HG02678 (cell line): ENCODE measurements at regions not wholly inside any gene's neighbourhood (a gene's known extent, or its start where the extent isn't known, plus 50 kb on each side); places are given as distances from the start of the nearest gene placed in this dataset.

ENCODE experiments used
- ATAC-seq: cut with Tn5 transposase; IDR thresholded peaks from one replicate; pipeline ENCODE4 v1.9.1; 2021; ENCODE audit warnings: mild to moderate bottlenecking, moderate library complexity; ENCODE audit not compliant: unreplicated experiment

DNA sequence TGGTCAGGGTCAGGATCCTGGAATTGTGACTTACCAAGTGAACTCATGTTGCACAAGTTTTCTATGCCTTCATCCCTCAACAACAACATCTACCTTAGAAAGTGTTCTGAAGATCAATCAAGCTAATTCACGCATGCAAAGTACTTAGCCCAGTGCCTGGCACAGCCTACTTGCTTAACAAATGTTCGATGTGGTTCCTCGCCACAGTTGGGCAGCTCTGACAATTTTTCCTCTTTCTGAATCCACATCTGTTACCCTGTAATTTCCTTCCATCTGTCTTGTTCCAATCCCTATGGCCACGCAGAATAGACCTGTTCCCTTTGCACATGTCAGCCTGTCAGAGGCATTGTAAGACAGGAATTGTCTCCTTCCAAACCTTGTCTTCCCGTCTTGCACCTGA, 1415.2 kb downstream of the TBC1D22A start:
- no peak for ATAC-seq

DNA sequence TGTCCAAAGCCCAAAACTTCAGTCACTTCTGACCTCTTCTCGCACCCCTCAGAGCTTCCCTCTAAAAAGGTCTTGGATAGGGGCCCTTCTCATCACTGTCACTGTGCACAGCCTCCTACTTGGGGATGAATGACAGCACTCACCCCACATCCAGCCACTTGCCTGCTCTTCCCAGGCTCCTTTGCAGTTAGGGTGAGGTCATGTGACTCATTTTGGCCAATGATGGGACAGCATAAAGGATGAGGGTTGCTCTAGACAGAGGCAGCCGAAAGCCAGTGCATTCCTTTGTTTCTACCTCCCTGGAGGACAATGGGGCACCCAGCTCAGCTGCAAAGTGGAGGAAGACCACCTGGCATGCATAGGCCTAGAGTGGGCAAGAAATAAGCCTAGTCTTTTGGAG, 1413.3 kb downstream of the TBC1D22A start:
- ATAC-seq: no peak

DNA sequence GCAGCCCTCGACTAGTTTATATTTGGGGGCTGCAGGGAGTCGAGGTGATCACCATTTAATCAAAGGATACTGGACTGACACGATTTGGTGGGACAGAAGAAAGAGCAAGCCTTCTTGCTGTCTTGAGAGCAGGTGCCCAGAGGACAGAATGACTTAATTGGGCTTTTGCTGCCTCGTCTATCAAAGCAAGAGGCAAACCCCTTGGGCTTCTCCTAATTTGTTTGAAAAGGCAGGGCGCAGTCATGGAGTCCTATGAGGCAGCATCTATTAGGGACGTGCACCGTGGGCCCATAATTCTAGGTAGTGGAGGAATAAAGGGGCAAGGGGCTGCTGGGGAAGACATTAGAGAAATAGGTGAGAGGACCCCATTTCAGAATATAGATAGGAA, 1411.3 kb downstream of the TBC1D22A start:
- no peak for ATAC-seq

DNA sequence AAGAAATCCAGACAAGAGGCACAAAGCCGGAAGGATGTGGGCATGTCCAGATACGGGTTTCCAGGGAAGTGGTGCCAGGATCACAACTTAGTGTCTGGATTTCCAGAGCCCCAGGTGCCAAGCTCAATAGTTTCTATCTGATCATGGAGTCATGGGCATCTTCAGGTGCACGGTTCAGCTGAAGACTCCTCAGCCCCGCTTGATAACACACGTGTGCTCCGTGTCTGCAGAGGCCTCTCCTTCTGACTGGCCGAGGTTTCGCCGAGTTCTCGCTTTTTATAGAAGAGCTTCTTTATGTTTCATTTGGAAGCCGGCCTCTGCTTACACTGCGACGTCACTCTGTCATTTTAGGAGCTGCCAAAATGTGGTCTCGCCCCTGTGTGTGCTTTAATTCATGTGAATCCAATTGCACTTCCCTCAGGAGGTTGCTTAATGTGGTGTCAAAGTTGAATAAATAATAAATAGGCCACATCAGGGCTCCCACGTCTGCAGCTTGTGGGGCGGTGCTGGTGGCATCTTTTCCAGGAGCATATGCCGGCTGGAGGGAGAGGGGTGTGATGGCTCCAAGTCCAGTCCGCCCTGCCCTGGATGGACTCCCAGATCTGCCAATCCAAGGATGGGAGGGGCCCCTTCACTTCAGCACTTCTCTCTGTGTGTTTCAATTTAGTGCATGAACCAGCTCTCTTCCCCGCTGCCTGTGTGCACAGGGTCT, 1410.8 kb downstream of the TBC1D22A start:
- ATAC-seq: no peak

DNA sequence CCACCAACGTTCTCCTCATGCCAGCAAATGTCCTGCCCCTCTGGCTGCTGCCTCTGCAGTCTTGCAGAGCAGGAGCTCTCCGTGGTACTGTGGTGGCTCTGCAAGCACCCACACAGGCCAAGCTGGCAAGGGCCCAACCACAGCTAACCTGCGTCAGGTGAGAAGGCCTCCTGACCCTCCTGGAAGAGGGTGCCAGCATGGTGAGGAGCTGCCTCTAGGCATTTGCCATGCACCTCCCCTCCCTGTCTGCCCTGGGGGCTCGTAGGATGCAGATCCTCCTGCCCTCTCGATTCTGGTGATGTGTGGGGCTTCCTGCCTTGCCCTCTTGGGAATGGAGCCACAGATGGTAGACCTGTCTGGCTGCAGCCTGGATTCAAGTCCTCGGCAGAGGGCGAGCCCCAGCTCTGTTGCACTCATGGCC, 1408.8 kb downstream of the TBC1D22A start:
- ATAC-seq: no peak

DNA sequence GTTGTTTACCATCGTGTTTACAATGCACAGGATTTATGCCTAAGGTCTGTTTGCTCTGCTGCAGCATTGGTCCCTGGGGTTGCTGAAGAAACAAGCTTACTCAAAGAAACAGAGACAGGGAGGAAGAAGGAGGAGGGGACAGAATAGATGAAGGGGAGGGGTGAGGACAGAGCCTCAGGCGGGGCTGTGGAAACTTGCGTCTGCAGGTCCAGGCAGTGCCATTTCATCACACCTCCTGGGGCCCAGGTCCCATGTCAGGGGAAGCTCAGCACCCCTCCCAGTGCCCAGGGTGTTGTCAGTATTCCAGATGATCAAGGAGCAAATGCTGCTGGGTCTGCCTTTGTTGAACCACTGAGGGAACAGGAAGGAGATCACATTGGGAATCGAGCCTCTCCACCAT, 1406.8 kb downstream of the TBC1D22A start:
- ATAC-seq: no peak

DNA sequence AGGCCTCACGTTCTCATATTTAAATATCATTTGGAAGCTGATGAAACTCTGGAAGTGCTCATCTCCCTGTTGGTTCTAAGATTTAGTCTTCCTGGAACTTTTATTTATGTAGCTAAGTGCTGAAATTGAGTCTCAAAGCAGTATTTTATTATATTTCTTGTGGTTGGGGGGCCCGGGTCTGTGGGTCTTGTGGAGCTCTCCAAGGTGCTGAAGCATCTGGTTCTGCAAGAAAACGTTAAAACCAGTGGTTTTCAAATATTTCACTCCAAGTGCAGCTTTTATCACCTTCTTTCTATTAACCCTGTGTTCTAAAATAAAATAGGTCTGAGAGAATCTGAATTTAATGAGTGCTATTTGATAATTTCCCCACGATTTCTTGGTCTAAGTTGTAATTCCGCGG, 1404.8 kb downstream of the TBC1D22A start:
- ATAC-seq: no peak

DNA sequence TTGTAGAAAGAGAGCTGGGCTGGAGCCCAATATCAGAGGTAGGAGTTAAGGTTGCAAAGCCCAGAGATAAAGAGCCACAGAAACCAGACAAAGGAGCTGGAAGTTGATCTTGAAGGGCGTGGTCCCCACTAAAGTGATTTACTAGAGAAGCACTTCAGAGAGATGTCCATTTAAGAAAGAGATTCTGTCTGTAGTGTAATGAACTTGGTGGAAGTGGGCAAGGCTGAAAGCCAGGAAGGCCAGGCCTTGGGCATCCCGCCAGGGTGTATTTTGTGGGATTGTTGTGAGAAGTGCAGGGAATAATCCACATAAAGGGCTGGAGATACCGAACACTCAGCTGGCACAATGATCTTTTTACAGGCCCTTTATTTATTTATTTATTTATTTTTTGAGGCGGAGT, 1398.8 kb downstream of the TBC1D22A start:
- no peak for ATAC-seq

DNA sequence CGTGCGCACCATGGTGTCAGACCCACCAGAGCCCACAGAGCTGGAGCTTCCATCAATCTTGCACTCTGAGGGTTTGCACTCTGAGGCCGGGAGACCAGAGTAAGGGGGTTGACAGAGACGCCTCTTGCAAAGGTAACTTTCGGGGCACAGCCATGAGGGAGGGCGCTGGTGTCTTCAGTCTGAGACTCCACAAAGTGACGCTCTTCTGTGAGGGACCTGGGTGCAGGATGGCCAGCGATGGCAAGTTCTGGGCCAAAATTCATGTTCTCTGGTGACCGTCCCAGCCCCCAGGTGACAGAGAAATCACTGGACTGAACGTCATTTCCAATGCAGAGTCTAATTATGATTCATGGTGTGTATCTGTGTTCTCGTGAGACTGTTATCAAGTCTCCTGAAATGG, 1395.2 kb downstream of the TBC1D22A start:
- ATAC-seq: no peak

DNA sequence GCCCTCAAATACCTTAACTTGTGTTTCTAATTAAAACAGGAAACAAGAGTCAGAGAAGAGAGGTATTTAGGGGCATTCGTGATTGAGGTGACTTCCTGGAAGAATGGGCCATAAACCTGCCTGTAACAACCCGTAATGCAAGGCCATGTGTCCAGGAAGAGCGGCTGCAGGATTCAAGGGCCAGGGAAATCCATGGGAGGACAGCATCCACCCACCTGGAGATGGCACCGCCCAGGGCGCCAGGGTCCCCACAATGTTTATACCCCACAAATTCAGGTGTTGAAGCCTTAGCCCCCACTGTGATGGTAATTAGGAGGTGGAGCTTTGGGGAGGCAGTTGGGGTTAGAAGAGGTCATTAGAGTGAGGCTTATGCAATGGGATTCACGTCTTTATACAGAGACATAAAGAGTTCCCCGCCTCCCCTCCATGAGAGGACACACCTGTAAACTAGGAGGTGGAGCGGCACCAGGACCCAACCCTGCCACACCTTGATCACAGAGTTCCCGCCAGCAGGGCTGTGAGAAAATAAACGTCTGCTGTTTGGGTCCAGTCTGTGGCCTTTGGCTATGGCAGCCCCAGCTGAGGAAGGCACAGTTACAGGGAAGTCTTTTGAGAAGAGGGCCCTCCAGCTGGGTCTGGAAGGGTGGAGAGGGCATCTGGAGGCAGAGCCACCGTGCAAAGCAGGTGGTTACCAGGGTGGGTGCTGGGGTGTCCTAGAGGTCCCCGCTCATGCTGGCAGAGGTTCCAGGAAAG, 1394.3 kb downstream of the TBC1D22A start:
- no peak for ATAC-seq

DNA sequence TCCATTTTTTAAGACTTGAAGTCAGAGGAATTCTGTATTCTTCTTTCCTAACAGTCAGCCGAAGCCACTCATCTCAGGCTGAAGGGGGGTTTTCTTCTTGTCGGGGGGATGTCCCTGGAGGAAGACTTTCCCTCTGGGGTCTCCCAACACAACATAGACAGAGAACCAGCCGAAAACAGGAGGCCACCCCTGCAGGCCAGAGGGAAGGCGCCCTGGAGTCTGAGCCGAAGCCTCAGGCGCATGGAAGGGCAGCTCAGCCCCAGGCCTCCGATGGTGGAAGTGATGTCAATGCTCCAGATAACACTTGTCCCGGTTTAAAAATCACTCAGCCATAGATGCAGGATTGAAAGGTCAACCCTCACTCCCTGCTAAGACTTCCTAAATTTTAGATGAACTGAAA, 1393.0 kb downstream of the TBC1D22A start:
- ATAC-seq: no peak

DNA sequence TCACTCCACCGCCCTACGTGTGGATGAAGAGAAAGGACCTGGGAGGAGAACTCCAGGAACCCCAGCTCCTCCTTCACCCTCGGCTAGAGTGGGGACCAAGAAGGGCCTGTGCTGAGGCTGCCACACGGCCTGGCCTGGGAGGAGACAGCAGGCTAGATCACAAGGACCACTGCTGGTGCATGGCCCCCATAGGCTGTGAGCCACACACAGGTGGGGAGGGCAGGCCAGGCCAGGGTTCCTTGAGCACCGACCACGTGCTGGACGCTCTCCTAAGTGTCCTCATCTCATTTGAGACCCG, 1392.4 kb downstream of the TBC1D22A start:
- no peak for ATAC-seq

DNA sequence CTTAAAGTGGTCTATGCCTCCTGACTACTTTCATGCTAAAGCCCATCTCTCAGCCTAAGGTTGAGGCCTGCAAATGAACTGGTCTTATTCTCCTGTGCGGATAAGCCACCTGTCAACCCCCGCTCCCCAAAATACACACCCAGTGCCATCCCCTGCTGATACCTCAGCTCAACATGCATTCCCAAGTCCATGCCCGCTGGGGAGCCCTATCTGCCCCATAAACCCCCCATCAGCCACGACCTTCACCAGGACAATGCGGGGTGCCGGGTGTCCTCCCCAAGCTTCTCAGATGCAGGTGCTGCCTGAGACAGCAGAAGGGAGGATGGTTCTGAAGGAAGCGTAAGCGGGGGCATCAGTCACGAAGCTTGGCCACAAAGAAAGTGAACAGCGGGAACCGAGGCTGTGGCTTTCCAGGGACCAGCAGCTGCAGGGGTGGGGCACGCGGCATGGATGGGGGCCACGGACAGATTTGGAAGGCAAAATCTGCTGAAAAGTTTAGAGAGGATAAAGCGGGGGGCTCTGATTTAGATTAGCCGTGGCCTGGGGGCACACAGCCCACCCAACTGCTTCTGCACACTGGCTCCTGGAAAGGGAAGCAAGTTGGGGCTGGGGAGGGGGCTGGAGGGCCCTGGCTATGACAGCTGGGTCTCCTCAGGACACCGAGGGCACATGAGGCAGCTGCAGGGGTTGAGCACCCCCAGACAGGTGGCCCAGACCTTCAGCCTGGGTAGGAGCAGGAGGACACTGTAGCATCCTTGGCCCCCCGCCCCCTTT, 1391.9 kb downstream of the TBC1D22A start:
- no peak for ATAC-seq

DNA sequence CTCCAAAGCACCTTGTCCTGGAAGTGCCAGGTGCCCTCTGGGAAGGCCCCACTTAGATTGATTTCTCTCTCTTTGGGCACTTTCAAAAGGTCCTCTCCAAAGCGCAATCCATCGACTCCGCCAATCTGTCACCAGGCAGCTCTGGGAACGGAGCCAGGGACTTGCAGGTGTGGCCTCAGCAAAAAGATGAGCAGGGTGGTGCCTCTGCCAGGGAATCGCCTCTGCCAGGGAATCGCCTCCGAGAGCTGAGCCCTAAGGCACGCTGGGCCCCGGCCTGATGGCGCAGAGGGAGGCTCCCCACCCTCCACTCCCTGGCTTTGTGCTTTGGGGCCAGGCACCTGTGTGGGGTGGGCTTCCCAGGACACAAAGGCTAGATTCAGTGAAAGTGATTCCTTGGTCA, 1391.3 kb downstream of the TBC1D22A start:
- ATAC-seq: no peak

DNA sequence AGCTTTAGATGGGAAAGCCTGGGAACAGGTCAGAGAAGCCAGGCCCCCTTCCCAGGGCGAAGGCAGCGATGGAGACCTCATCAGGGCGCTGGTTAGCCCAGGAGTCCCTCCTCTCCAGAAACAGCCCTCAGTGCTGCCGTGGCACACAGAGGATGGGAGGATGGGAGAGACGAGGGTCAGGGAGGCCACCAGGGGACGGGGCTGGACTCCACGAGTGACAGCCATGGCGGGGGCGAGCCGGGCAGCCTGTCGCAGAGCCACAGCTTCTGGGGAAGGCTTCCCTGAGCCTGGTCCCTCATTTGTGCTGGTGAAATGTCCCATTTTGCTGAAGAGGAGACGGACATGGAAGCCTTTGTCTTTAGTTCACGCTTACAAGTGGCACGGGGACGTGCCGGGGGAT, 1390.5 kb downstream of the TBC1D22A start:
- ATAC-seq: no peak

DNA sequence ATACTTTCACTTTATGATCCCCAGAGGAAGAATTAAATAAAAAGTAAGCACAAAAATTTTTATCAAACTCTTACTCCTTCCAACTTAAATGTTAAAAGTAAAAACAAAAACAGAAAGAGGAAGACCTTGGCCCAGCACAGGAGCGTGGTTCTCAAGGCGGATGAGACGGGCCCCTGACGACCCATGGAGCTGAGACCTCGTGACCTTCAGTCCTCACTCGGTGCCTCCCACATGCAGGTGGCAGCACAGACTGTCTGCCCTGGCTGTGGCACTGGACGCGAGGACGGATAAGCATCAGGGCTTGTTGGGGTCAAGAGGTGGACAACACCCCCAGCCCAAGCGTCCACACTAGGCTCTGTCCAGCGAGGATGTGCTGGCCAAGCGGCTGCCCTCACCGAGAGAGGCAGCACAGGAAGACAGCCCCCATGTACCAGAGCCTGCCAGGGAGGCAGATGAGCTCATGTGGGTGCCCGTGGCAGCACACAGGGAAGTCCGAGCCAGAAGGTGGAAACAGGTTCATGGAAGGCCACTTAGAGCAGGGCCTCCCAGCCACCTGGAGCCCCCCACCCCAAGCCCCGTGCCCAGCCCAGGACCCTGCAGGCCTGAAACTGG, 1389.8 kb downstream of the TBC1D22A start:
- ATAC-seq: no peak

DNA sequence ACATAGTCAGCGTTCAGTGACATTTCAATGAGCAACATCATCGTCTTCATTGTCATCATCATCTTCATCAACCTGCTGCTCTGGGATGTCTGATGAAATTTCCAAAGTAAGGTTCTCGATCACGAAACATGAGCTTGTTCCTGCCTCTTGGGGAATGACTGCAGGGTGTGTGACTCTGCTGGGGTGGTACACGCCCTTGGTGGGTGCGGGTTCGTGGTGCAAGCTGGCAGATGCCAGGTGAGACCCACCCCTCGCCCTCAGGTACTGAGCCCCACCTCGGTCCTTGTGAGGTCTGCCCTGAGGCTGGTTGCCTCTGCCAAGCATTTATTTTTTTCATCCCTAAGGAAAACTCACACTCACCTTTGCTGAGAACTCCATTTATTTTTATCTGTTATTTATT, 1389.2 kb downstream of the TBC1D22A start:
- no peak for ATAC-seq

DNA sequence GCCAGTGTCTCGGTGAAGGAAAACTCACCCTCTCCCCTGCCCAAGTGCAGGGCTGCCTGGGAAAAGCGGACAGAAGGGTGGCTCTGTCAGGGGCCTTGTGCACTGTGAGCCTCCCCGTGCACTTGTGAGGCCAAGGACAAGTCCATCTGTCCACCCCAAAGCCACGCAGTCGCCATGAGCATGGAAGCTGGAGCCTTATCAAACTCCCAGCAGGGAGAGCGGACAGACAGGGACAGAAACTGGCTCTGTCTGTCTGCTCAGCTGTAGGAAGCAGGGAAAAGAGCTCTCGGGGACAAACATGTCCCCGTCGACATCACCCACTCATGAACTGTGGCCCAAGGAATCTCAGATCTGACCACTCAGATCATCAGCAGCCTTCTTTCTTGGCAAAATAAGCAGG, 1385.4 kb downstream of the TBC1D22A start:
- ATAC-seq: no peak

DNA sequence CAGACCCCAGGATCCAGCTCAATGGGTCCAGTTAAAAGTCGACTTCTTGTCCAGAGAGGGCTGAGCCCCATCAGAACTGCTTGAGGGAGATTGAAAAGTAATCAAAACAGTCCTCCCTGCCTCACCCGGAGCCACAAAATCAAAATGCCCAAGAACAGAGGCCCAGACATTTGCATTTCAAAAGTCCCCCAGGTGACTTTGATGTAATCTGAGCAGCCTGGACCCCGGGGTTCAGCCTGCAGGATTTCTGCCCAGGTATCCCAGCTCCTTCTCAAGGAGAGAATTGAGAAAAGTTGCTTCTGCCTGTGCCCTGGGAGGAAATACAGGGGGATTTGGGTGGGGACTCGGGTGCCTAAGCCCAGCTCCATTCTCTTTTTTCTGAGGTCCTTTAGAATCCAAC, 1385.0 kb downstream of the TBC1D22A start:
- no peak for ATAC-seq

DNA sequence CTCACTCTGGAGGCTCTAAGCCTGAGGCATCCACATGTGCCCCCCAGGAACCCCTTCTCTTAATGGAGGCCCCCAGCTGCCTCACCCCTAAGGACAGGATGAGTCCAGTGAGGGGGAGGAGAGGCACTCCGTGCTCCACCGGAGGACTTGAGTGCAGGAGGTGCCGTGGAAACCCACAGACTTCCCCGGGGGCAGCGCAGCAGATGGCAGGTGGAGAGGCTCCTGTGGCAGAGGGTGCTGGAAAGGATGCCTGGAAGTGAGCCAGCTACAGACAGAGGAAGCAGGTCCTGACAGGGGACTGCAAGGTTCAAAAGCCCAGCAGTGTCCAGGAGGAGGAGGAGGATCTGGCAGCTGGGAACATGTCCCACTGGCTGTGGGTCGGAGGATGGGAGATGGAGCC, 1384.0 kb downstream of the TBC1D22A start:
- ATAC-seq: no peak

DNA sequence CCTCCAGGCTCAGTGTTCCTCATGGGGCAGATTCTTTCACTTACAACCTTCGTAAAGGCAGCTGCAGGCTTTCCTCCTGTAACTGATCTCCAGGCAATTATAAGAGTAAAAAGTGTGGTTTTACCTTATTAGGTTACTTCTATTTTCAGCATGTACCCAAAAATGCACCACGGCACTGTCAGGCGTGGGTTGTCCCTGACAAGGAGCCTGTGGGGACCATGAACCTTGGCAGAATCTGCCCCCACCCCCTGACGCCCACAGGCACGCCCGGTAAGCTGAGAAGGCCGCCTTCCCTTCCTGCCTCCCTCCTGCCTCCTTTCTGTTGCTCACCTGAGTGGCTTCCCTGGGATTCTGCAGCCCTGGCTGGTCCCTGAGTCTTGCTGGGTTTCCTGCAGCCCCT, 1383.3 kb downstream of the TBC1D22A start:
- no peak for ATAC-seq

DNA sequence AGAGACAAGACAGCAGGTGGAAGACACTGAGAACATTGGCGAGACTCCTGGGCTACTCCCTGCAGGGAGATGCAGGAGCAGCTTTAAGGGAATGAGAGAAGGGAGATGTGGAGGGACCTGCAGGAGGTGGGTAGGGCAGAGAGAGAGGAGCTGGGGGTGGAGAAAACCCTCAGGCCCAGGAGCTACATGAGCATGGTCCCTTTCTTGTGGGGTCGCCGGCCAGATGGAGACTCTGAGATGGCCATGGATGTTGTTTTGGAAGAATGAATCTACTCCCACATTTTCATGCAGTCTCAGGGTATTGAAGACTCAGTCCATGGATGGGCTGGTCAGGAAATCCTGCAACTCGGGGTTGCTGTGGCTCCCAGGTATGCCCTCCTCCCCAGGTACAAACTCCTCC, 1381.9 kb downstream of the TBC1D22A start:
- no peak for ATAC-seq
